Glutamatergic neuron (in vitro differentiated cells): ENCODE measurements at regions not wholly inside any gene's neighbourhood (a gene's known extent, or its start where the extent isn't known, plus 50 kb on each side); places are given as distances from the start of the nearest gene placed in this dataset.

ENCODE experiments used
- DNase-seq: peaks from one replicate; pipeline ENCODE4 v3.0.0; 2022
- H3K27ac Mint-ChIP-seq: one replicate; pipeline ENCODE4 v1.8.0; 2020; ENCODE audit warnings: mild to moderate bottlenecking, mixed read lengths, inconsistent platforms; ENCODE audit not compliant: unreplicated experiment
- H3K27me3 Mint-ChIP-seq: one replicate; pipeline ENCODE4 v1.8.0; 2020; ENCODE audit warnings: mild to moderate bottlenecking, moderate library complexity, mixed read lengths, inconsistent platforms; ENCODE audit not compliant: unreplicated experiment
- H3K36me3 Mint-ChIP-seq: one replicate; pipeline ENCODE4 v1.8.0; 2020; ENCODE audit warnings: mild to moderate bottlenecking, mixed read lengths, inconsistent platforms; ENCODE audit not compliant: unreplicated experiment
- H3K4me1 Mint-ChIP-seq: one replicate; pipeline ENCODE4 v1.8.0; 2020; ENCODE audit warnings: mild to moderate bottlenecking, low read depth, mixed read lengths, inconsistent platforms; ENCODE audit not compliant: unreplicated experiment
- H3K4me3 Mint-ChIP-seq: one replicate; pipeline ENCODE4 v1.8.0; 2020; ENCODE audit warnings: mild to moderate bottlenecking, mixed read lengths, inconsistent platforms; ENCODE audit not compliant: unreplicated experiment
- H3K9me3 Mint-ChIP-seq: one replicate; pipeline ENCODE4 v1.8.0; 2020; ENCODE audit warnings: mild to moderate bottlenecking, moderate library complexity, mixed read lengths, inconsistent platforms; ENCODE audit not compliant: unreplicated experiment
- TF ChIP-seq, protein P1 (sequence below): fragments of 200-600 bp; sonication (generic); IDR thresholded peaks from one replicate; pipeline ENCODE4 v1.5.0; 2021; ENCODE audit not compliant: partially characterized antibody, unreplicated experiment

GRCh38 chr20:59456342-59457279, 147.7 kb upstream of the PHACTR3 start:
- H3K27me3 Mint-ChIP-seq: peaks cover 3% of the 10 kb centered on the region
- H3K9me3 Mint-ChIP-seq: peaks cover 3% of the 10 kb centered on the region
- TF ChIP-seq, protein P1, sequence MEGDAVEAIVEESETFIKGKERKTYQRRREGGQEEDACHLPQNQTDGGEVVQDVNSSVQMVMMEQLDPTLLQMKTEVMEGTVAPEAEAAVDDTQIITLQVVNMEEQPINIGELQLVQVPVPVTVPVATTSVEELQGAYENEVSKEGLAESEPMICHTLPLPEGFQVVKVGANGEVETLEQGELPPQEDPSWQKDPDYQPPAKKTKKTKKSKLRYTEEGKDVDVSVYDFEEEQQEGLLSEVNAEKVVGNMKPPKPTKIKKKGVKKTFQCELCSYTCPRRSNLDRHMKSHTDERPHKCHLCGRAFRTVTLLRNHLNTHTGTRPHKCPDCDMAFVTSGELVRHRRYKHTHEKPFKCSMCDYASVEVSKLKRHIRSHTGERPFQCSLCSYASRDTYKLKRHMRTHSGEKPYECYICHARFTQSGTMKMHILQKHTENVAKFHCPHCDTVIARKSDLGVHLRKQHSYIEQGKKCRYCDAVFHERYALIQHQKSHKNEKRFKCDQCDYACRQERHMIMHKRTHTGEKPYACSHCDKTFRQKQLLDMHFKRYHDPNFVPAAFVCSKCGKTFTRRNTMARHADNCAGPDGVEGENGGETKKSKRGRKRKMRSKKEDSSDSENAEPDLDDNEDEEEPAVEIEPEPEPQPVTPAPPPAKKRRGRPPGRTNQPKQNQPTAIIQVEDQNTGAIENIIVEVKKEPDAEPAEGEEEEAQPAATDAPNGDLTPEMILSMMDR: no peak
- no peak overlapping the region for H3K27ac Mint-ChIP-seq
- no peaks in the 10 kb centered on the region for H3K36me3 Mint-ChIP-seq
- no peak overlapping the region for H3K4me3 Mint-ChIP-seq
- H3K4me1 Mint-ChIP-seq: peaks cover 8% of the 10 kb centered on the region
- no peak for DNase-seq

- TF ChIP-seq, protein P1: no peak
- H3K27me3 Mint-ChIP-seq: peaks cover 3% of the 10 kb centered on the region
- H3K4me3 Mint-ChIP-seq: no peak overlapping the region
- peaks cover 3% of the 10 kb centered on the region for H3K9me3 Mint-ChIP-seq
- no peaks in the 10 kb centered on the region for H3K36me3 Mint-ChIP-seq
- peaks cover 4% of the 10 kb centered on the region for H3K4me1 Mint-ChIP-seq
- DNase-seq: no peak
- no peak overlapping the region for H3K27ac Mint-ChIP-seq
These were observed 145.7 kb upstream of the PHACTR3 start for GRCh38 chr20:59458645-59459044.

DNA sequence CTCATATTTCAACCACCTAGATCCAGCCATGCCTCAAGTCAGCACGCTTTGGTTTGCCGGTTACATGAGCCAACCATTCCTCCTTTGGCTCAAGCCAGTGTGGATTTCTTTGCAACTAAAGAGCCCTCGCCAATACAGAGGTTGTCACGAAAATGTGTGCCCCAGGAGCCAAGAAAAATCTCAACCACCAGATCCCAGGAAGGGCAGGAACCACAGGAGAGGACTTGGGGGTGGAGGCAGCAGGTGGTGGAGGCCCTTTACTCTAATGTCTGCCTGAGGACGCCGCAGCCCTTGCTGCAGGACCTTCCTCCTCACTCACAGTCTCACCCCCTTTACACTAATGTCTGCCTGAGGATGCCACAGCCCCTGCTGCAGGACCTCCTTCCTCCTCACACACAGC, 144.8 kb upstream of the PHACTR3 start:
- Mint-ChIP-seq H3K4me1 (no peaks in the 10 kb centered on the region), H3K4me3 (no peak overlapping the region), H3K27me3 (peaks cover 3% of the 10 kb centered on the region), H3K9me3 (peaks cover 3% of the 10 kb centered on the region), H3K27ac (no peak overlapping the region), H3K36me3 (no peaks in the 10 kb centered on the region)
- TF ChIP-seq, protein P1: no peak
- no peak for DNase-seq

DNA sequence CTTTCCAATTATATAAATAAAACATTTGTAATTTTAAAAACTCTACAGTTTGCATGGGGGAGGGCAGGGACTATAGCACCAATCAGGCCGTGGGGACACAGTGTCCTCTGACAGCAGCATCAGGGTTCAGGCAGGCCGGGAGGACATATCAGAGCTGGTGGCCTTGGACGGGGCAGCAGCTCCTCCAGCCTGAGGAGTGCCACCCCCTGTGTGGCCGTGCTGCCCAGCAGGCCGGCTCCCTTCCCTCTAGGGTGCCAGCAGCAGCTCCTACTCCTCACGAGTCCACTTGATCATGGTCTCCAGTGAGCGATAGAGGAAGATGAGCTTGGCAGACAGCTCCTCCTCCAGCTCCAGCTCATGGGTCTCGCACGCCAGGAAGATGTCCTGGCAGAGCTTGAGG, 144.0 kb upstream of the PHACTR3 start:
- Mint-ChIP-seq H3K27me3 (peaks cover 3% of the 10 kb centered on the region), H3K4me1 (no peaks in the 10 kb centered on the region), H3K36me3 (no peaks in the 10 kb centered on the region), H3K4me3 (no peak overlapping the region), H3K27ac (no peak overlapping the region), H3K9me3 (peaks cover 3% of the 10 kb centered on the region)
- TF ChIP-seq, protein P1: no peak
- DNase-seq: no peak

DNA sequence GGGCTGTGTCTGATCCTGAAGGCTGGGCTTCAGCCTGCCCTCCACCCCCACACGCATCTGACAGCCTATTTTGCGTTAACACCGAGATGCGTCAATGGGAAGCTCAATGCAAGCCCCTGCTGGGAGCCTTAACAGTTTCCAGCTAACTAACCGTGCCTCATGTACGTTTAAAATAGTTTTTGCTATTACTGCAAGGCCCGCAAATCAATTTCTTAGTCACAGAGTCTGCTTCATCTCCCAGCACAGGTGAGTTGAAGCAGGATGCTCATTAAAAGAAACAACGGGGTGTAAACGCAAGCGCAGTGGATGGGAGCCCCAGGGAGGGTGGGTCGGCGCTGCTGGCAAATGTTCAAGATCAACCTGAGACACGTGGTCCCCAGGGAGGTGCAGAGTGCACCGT, 142.8 kb upstream of the PHACTR3 start:
- H3K9me3 Mint-ChIP-seq: peaks cover 3% of the 10 kb centered on the region
- H3K27ac Mint-ChIP-seq: no peak overlapping the region
- H3K4me1 Mint-ChIP-seq: no peaks in the 10 kb centered on the region
- no peak overlapping the region for H3K4me3 Mint-ChIP-seq
- H3K27me3 Mint-ChIP-seq: peaks cover 4% of the 10 kb centered on the region
- no peak for DNase-seq
- no peaks in the 10 kb centered on the region for H3K36me3 Mint-ChIP-seq
- TF ChIP-seq, protein P1: no peak
